CD4-positive, alpha-beta T cell (primary cell): ENCODE measurements at regions not wholly inside any gene's neighbourhood (a gene's known extent, or its start where the extent isn't known, plus 50 kb on each side); places are given as distances from the start of the nearest gene placed in this dataset.

Experiments
- ATAC-seq: fragments of 200-7000 bp; cut with Tn5 transposase; one replicate; pipeline ENCODE4 v1.10.0; 2022; ENCODE audit warnings: mild to moderate bottlenecking; ENCODE audit not compliant: poor library complexity
- CTCF ChIA-PET: fragments of 350-600 bp; sonication (Branson Sonifier 250); formaldehyde crosslinking; loops from one replicate; lab custom pipeline; 2021; ENCODE audit warnings: antibody characterized with exemption, inconsistent platforms; lab: Charles Lee
- POLR2A ChIA-PET: fragments of 350-600 bp; sonication (Branson Sonifier 250); formaldehyde crosslinking; loops from one replicate; lab custom pipeline; 2021; ENCODE audit warnings: antibody characterized with exemption, inconsistent platforms; lab: Charles Lee
- DNase-seq, 14 experiments: peaks; one replicate each; pipeline ENCODE4 v3.0.0-alpha.2; 2013 to 2020; ENCODE audit warnings: mixed read lengths in 2 of 14
- H3K27ac ChIP-seq, 2 donors: one replicate each; pipeline versions ENCODE4 v1.5.1 to v1.7.0; 2013; ENCODE audit warnings: low read length in 2 of 2, low read depth in 1 of 2, mild to moderate bottlenecking in 1 of 2
- H3K27me3 ChIP-seq, 2 experiments: 1 replicate in 1 of 2; 2 replicates in 1 of 2; pipeline versions ENCODE4 v1.6.1 to v1.7.0; 2013; ENCODE audit warnings: low read length in 2 of 2, control low read depth in 1 of 2, mild to moderate bottlenecking in 1 of 2, moderate library complexity in 1 of 2; ENCODE audit not compliant: insufficient read depth in 2 of 2, control insufficient read depth in 1 of 2
- H3K36me3 ChIP-seq: one replicate; pipeline ENCODE4 v1.6.1; 2013; ENCODE audit warnings: low read length, control low read depth; ENCODE audit not compliant: insufficient read depth
- H3K4me1 ChIP-seq: one replicate; pipeline ENCODE4 v1.6.1; 2013; ENCODE audit warnings: low read length, control low read depth; ENCODE audit not compliant: insufficient read depth
- H3K4me3 ChIP-seq: one replicate; pipeline ENCODE4 v1.5.1; 2013; ENCODE audit warnings: mild to moderate bottlenecking, low read length, moderate library complexity
- H3K9me3 ChIP-seq, 2 experiments: 1 replicate in 1 of 2; 2 replicates in 1 of 2; pipeline versions ENCODE4 v1.6.1 to v1.7.0; 2013; ENCODE audit warnings: low read length in 2 of 2, mild to moderate bottlenecking in 2 of 2, control low read depth in 1 of 2, moderate library complexity in 1 of 2; ENCODE audit not compliant: control insufficient read depth in 1 of 2, insufficient read depth in 1 of 2
- H3K27ac Mint-ChIP-seq: one replicate; pipeline ENCODE4 v1.8.0; 2020; ENCODE audit warnings: mixed read lengths
- H3K27me3 Mint-ChIP-seq: one replicate; pipeline ENCODE4 v1.8.0; 2021; ENCODE audit warnings: mixed read lengths
- H3K36me3 Mint-ChIP-seq: one replicate; pipeline ENCODE4 v1.8.0; 2021; ENCODE audit warnings: low read depth, mixed read lengths
- H3K4me1 Mint-ChIP-seq: one replicate; pipeline ENCODE4 v1.8.0; 2021; ENCODE audit warnings: low read depth, mixed read lengths
- H3K4me3 Mint-ChIP-seq: one replicate; pipeline ENCODE4 v1.8.0; 2020; ENCODE audit warnings: mild to moderate bottlenecking, mixed read lengths
- H3K9me3 Mint-ChIP-seq: one replicate; pipeline ENCODE4 v1.8.0; 2020; ENCODE audit warnings: mixed read lengths
- CTCF ChIP-seq: fragments of 200-600 bp; IDR thresholded peaks from one replicate; pipeline ENCODE4 v1.8.0; 2022; ENCODE audit warnings: antibody characterized with exemption, mild to moderate bottlenecking
- intact Hi-C, 2 experiments: fragments of 100-400 bp; cut with DNase I in 1 of 2; cut with micrococcal nuclease in 1 of 2; formaldehyde crosslinking; loops; one replicate each; pipeline versions ENCODE4 v1.15.1 to v1.9.0; 2023 to 2025; cut with DNase I, micrococcal nuclease

GRCh38 chr20:50456452-50457324 lies 53.5 kb upstream of the PTPN1 start:
- Mint-ChIP-seq H3K27ac (no peak overlapping the region), H3K27me3 (peaks cover 8% of the 10 kb centered on the region), H3K4me3 (no peak overlapping the region), H3K4me1 (no peaks in the 10 kb centered on the region), H3K36me3 (no peaks in the 10 kb centered on the region), H3K9me3 (no peaks in the 10 kb centered on the region)
- H3K9me3 ChIP-seq: no peaks in the 10 kb centered on the region
- no peak for ATAC-seq
- no peaks in the 10 kb centered on the region for H3K36me3 ChIP-seq
- DNase-seq: no peak
- H3K27me3 ChIP-seq: peaks cover 0 to 3% of the 10 kb centered on the region in 2 experiments
- ChIA-PET CTCF (no interaction called here), POLR2A (no interaction called here)
- no peak for TF ChIP-seq CTCF
- no peaks in the 10 kb centered on the region for H3K4me1 ChIP-seq
- intact Hi-C loops: no loop called here
- H3K27ac ChIP-seq: no peak overlapping the region
- no peak overlapping the region for H3K4me3 ChIP-seq

GRCh38 chr20:50459124-50459918 lies 50.9 kb upstream of the PTPN1 start:
- Mint-ChIP-seq H3K4me3 (no peak overlapping the region), H3K27me3 (no peaks in the 10 kb centered on the region), H3K9me3 (no peaks in the 10 kb centered on the region), H3K4me1 (no peaks in the 10 kb centered on the region), H3K27ac (no peak overlapping the region), H3K36me3 (no peaks in the 10 kb centered on the region)
- no peak overlapping the region for H3K4me3 ChIP-seq
- no peaks in the 10 kb centered on the region for H3K36me3 ChIP-seq
- no peaks in the 10 kb centered on the region for H3K9me3 ChIP-seq
- DNase-seq (no peak), ATAC-seq (no peak)
- intact Hi-C loops: no loop called here
- ChIA-PET CTCF (no interaction called here), POLR2A (no interaction called here)
- TF ChIP-seq CTCF: no peak
- H3K4me1 ChIP-seq: peaks cover 5% of the 10 kb centered on the region
- no peak overlapping the region for H3K27ac ChIP-seq
- H3K27me3 ChIP-seq: peaks cover 0 to 3% of the 10 kb centered on the region in 2 experiments

- no peaks in the 10 kb centered on the region for H3K9me3 Mint-ChIP-seq
- no peak for ATAC-seq
- H3K27ac ChIP-seq: no peak overlapping the region
- no peak overlapping the region for H3K27ac Mint-ChIP-seq
- H3K4me3 Mint-ChIP-seq: no peak overlapping the region
- TF ChIP-seq CTCF: no peak
- H3K9me3 ChIP-seq: no peaks in the 10 kb centered on the region
- no peak overlapping the region for H3K4me3 ChIP-seq
- no peaks in the 10 kb centered on the region for H3K36me3 ChIP-seq
- H3K27me3 Mint-ChIP-seq: no peaks in the 10 kb centered on the region
- intact Hi-C loops: loop anchor here (1.0 to 5.0 kb wide), 4 partner anchors 270 to 478 kb away; partner anchors contain the start of genes CEBPB (in 1 of the 2) and SNAI1 (in 1 of the 2)
- DNase-seq: no peak
- H3K27me3 ChIP-seq: peaks cover 0 to 3% of the 10 kb centered on the region in 2 experiments
- H3K4me1 Mint-ChIP-seq: no peaks in the 10 kb centered on the region
- POLR2A ChIA-PET: no interaction called here
- CTCF ChIA-PET: no interaction called here
- H3K36me3 Mint-ChIP-seq: no peaks in the 10 kb centered on the region
- peaks cover 7% of the 10 kb centered on the region for H3K4me1 ChIP-seq
These were observed 50.0 kb upstream of the PTPN1 start for GRCh38 chr20:50460115-50460607.
